ENCODE measurements at regions not wholly inside any gene's neighbourhood (a gene's known extent, or its start where the extent isn't known, plus 50 kb on each side); places are given as distances from the start of the nearest gene placed in this dataset.

DNA sequence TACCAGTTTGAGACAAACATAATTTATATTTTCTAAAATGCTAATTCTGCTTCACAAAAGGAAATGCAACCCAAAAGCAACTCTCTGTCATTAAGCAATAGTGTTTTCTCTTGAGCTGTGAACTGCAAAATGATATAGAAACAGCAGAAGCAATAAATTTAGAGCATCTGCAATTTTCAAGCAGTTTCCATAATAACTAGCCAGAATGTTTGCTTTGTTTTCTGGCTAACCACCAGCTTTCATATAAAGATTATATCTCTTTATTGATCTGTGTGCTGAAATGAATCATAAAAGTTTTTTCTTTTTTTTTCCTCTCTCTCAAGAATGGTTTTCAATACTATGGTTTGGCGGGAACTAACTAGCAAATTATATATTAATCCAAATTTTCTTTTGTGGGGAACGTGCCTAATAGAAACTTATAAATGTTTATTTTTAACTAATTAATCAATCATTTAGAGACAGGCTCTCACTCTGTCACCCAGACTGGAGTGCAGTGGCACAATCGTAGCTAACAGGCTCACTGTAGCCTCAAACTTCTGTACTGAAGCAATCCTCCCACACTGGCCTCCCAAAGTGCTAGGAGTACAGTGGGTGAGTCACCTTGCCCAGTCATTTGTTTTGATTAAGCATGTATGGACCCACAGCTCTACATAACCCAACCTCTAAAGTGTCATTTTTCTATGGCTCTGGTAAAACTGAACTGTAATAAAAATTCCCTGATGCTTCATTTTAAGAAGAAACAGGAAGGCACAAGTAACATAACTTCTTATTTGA lies 830.1 kb upstream of the MGAT4C start:
- Mint-ChIP-seq H3K36me3 (no peaks in the 10 kb centered on the region), H3K4me3 (no peak overlapping the region), H3K4me1 (no peaks in the 10 kb centered on the region), H3K9me3 (no peaks in the 10 kb centered on the region), H3K27ac (no peak overlapping the region), H3K27me3 (no peaks in the 10 kb centered on the region)
- DNase-seq (ENCODE audit: low spot score in 2 of 2) (no peak), ATAC-seq (ENCODE audit: low read depth) (no peak)

DNA sequence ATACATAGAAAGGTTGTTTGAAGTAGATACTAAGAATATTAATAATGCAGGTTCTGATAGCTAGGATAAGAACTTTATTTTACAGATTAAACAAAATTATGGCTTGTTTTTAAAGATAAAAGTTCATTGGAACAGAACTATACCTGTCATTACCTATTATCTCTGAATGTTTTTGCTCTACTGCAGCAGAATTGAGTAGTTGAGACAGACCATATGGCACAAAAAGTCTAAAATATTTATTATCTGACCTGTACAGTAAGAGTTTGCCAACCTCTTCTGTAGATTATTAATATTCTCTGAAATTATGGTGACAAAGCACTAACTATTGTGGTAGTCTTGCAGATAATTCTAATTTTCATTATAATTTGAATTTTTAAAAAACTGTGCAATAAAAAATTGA lies 829.1 kb upstream of the MGAT4C start:
- ATAC-seq (ENCODE audit: low read depth) (no peak), DNase-seq (ENCODE audit: low spot score in 2 of 2) (no peak)
- Mint-ChIP-seq H3K4me3 (no peak overlapping the region), H3K9me3 (no peaks in the 10 kb centered on the region), H3K4me1 (no peaks in the 10 kb centered on the region), H3K27ac (no peak overlapping the region), H3K36me3 (no peaks in the 10 kb centered on the region), H3K27me3 (no peaks in the 10 kb centered on the region)

DNA sequence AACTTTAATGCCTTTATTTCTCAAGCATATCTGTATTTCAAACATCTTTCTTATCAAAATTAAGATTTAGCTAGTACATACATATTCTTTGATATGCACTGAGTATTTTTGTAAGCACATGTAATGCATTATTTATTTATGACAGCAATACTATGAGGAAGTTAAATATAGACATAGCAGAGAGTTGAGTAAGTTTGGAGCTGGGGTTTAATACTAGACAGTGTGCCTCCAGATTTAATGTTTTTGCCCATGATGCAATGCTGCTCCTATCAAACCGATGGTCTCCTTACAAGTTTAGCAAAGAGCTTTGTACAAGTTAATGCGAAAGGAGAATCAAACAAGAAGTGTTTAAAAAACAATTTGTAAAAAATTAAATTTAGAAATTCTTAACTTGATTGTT lies 826.6 kb upstream of the MGAT4C start:
- DNase-seq (ENCODE audit: low spot score in 2 of 2), result no peak
- no peak for ATAC-seq (ENCODE audit: low read depth)
- Mint-ChIP-seq H3K4me3 (no peak overlapping the region), H3K36me3 (no peaks in the 10 kb centered on the region), H3K9me3 (no peaks in the 10 kb centered on the region), H3K4me1 (no peaks in the 10 kb centered on the region), H3K27me3 (no peaks in the 10 kb centered on the region), H3K27ac (no peak overlapping the region)

DNA sequence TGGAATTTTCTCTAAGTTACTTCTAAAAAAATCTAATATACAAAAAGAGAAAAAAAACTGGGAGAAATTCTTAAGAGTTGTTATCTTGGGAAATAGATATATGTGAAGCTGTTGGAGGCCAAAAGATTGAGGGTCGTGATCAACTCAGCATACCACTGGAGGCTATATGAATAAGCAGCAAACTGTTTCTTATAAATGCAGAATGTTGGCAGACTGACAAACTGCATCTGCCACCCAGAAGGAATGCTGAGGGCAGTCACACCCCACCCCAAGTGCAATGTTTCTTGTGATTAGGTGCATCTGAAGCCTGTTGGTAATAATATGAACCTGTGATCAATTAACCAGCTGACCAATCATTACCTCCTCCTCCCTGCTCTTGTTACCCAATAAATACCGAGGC lies 818.6 kb upstream of the MGAT4C start:
- no peak for ATAC-seq (ENCODE audit: low read depth)
- Mint-ChIP-seq H3K27me3 (no peaks in the 10 kb centered on the region), H3K4me1 (no peaks in the 10 kb centered on the region), H3K27ac (no peak overlapping the region), H3K9me3 (peaks cover 8% of the 10 kb centered on the region), H3K36me3 (no peaks in the 10 kb centered on the region), H3K4me3 (no peak overlapping the region)
- DNase-seq (ENCODE audit: low spot score in 2 of 2), result no peak

DNA sequence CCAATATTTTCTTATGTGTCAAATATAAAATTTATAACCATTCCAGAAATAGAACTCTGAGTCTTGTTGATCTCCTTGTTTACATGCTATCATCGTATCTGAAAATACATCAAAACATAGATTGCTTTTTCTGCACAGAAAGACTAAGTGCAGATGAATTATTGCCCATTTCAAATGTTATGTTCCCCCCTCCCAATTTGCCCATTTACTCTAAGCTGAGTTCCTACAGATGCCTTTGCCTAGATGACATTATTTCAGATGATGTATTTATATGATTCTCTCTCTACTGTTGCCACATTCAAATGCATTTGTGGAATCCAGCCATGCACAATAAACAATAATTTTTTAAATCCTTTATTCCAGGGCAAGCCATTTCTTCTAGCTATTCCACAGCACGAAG lies 810.1 kb upstream of the MGAT4C start:
- H3K36me3 Mint-ChIP-seq, result no peaks in the 10 kb centered on the region
- H3K4me3 Mint-ChIP-seq, result no peak overlapping the region
- H3K9me3 Mint-ChIP-seq, result peaks cover 2% of the 10 kb centered on the region
- no peaks in the 10 kb centered on the region for H3K4me1 Mint-ChIP-seq
- H3K27ac Mint-ChIP-seq, result no peak overlapping the region
- no peaks in the 10 kb centered on the region for H3K27me3 Mint-ChIP-seq
- no peak for DNase-seq (ENCODE audit: low spot score in 2 of 2)
- no peak for ATAC-seq (ENCODE audit: low read depth)

DNA sequence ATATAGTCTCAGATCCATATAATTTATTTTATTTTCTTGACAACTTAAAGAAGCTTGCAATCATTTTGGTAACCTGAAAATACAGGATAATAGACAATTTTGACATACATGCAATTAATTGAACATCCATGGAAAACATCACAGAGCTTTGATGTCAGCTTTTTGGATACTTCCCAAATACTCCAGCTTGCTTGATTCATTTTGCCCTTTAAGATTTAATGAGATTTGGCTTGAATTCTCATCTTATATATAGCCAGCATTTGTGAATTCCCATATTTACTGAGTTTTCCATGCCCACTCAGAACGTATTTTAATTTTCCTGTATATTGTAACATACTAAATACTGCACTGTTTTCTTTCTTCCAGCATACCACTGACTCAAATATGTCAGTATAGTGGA lies 803.0 kb upstream of the MGAT4C start:
- no peak overlapping the region for H3K4me3 Mint-ChIP-seq
- no peaks in the 10 kb centered on the region for H3K27me3 Mint-ChIP-seq
- DNase-seq (ENCODE audit: low spot score in 2 of 2), result no peak
- peaks cover 2% of the 10 kb centered on the region for H3K9me3 Mint-ChIP-seq
- H3K27ac Mint-ChIP-seq, result no peak overlapping the region
- no peaks in the 10 kb centered on the region for H3K36me3 Mint-ChIP-seq
- no peaks in the 10 kb centered on the region for H3K4me1 Mint-ChIP-seq
- ATAC-seq (ENCODE audit: low read depth), result no peak

DNA sequence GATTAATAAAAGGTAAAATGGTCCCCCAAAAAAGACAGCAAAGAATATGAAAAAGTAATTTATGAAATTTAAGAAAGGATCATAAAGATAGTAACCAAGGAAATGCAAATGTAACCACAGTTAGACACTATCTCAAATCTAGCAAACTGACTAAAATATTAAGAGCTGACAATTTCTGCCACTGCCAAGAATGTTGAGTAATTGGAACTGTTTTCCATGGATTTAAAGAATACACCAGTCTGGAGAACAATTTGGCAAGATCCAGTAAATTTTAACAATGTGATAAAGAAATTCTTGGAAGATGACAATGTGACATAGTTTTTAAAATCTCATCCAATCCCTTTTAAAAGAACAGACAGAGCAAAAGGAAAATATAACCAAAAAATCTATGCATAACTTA lies 798.0 kb upstream of the MGAT4C start:
- no peak for DNase-seq (ENCODE audit: low spot score in 2 of 2)
- no peaks in the 10 kb centered on the region for H3K27me3 Mint-ChIP-seq

DNA sequence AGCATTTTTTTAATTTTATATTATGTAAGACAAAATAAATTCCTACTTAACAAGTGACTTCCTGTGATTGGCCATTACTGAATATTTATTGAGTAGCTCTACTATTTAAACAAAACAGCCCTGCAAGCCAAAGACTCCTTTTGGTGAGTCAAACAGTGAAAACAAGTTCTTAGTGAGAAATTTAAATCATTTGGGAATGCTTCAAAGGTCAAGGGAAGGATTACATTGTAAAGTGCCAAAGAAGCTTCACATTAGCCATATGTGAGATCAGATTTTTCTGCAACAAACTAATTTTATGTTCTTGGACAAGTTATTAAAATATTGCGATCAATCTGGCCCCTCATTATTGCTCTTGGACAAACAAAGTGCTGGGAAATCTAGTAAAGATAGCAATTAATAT lies 795.4 kb upstream of the MGAT4C start:
- H3K27ac Mint-ChIP-seq, result no peak overlapping the region
- H3K9me3 Mint-ChIP-seq, result no peaks in the 10 kb centered on the region
- H3K36me3 Mint-ChIP-seq, result no peaks in the 10 kb centered on the region
- no peak for DNase-seq (ENCODE audit: low spot score in 2 of 2)
- H3K27me3 Mint-ChIP-seq, result no peaks in the 10 kb centered on the region
- H3K4me3 Mint-ChIP-seq, result no peak overlapping the region
- no peak for ATAC-seq (ENCODE audit: low read depth)
- H3K4me1 Mint-ChIP-seq, result no peaks in the 10 kb centered on the region

More for the DNA sequence above, 798.0 kb upstream of the MGAT4C start:
- no peaks in the 10 kb centered on the region for H3K36me3 Mint-ChIP-seq
- H3K4me1 Mint-ChIP-seq, result no peaks in the 10 kb centered on the region
- ATAC-seq (ENCODE audit: low read depth), result no peak
- H3K27ac Mint-ChIP-seq, result no peak overlapping the region
- H3K9me3 Mint-ChIP-seq, result no peaks in the 10 kb centered on the region
- H3K4me3 Mint-ChIP-seq, result no peak overlapping the region

DNA sequence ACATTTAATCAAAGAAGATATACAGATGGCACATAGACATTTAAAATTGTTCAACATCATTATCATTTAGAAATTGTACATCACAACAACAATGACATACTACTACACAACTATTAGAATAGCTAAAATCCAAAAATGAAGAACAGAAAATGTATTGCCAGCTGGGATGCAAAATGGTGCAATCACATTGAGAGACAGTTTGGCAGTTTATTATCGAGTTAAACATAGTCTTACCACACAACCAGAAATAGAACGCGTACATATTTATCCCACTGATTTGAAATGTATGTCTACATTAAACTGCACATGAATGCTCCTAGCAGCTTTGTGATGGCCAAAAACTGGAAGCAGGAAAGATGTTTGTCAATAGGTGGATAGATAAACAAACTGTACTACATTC lies 791.5 kb upstream of the MGAT4C start:
- no peaks in the 10 kb centered on the region for H3K36me3 Mint-ChIP-seq
- H3K4me1 Mint-ChIP-seq, result no peaks in the 10 kb centered on the region
- H3K4me3 Mint-ChIP-seq, result no peak overlapping the region
- H3K27ac Mint-ChIP-seq, result no peak overlapping the region
- H3K27me3 Mint-ChIP-seq, result no peaks in the 10 kb centered on the region
- ATAC-seq (ENCODE audit: low read depth) (no peak), DNase-seq (ENCODE audit: low spot score in 2 of 2) (no peak)
- no peaks in the 10 kb centered on the region for H3K9me3 Mint-ChIP-seq

DNA sequence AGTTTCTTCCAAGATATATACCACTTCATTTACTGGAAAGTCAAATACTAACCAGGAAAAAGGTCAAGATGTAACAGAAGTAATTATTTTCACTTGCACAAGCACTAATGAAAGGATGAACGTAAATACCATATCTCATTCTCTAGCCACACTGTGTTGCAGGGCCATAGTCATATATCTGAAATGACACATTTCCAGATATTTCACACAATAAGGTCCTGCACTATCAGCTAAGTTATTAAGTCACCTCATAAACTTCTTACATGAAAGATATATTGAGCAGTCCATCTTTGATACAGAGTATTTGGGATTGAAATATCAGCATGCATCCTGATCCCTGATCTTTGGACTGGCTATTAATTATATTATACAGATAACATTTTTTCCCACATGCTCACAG lies 783.3 kb upstream of the MGAT4C start:
- Mint-ChIP-seq H3K4me1 (no peaks in the 10 kb centered on the region), H3K9me3 (peaks cover 2% of the 10 kb centered on the region), H3K27ac (no peak overlapping the region), H3K36me3 (no peaks in the 10 kb centered on the region), H3K4me3 (no peak overlapping the region), H3K27me3 (no peaks in the 10 kb centered on the region)
- DNase-seq (ENCODE audit: low spot score in 2 of 2) (no peak), ATAC-seq (ENCODE audit: low read depth) (no peak)

DNA sequence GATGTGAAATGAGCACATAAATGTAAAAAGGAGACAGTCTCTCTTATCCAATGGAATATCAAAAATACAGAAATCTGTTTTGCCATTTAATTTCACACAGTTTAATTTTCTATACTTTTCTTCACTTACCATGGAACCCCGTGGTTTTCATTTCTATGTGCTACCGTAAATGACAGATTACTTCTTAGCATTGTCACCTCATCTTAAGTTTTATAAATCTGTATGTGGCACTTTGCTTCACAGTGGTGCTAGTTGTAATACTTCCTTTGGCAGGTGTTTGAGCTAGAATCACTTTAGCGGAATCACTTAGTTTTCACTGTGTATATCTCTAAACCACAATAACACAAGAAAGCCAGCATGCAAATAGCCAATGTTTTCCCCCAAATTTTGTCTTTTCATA lies 781.9 kb upstream of the MGAT4C start:
- H3K36me3 Mint-ChIP-seq, result no peaks in the 10 kb centered on the region
- no peak overlapping the region for H3K4me3 Mint-ChIP-seq
- H3K4me1 Mint-ChIP-seq, result no peaks in the 10 kb centered on the region
- H3K27ac Mint-ChIP-seq, result no peak overlapping the region
- ATAC-seq (ENCODE audit: low read depth) (no peak), DNase-seq (ENCODE audit: low spot score in 2 of 2) (no peak)
- H3K9me3 Mint-ChIP-seq, result peaks cover 2% of the 10 kb centered on the region
- no peaks in the 10 kb centered on the region for H3K27me3 Mint-ChIP-seq

DNA sequence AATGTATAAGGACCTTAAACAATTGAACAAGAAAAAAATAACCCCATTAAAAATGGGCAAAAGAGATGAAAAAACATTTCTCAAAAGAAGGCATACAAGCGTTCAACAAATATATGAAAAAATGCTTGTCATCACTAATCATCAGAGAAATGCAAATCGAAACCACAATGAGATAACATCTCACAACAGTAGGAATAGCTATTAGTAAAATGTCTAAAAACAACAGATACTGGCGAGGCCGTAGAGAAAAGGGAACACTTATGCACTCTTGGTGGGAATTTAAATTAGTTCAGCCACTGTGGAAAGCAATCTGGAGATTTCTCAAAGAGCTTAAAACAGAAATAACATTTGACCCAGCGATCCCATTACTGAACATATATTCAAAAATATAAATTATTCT lies 769.8 kb upstream of the MGAT4C start:
- DNase-seq (ENCODE audit: low spot score in 2 of 2), result no peak
- H3K4me1 Mint-ChIP-seq, result no peaks in the 10 kb centered on the region
- ATAC-seq (ENCODE audit: low read depth), result no peak
- no peaks in the 10 kb centered on the region for H3K36me3 Mint-ChIP-seq
- no peaks in the 10 kb centered on the region for H3K9me3 Mint-ChIP-seq
- no peak overlapping the region for H3K4me3 Mint-ChIP-seq
- no peak overlapping the region for H3K27ac Mint-ChIP-seq
- H3K27me3 Mint-ChIP-seq, result no peaks in the 10 kb centered on the region

DNA sequence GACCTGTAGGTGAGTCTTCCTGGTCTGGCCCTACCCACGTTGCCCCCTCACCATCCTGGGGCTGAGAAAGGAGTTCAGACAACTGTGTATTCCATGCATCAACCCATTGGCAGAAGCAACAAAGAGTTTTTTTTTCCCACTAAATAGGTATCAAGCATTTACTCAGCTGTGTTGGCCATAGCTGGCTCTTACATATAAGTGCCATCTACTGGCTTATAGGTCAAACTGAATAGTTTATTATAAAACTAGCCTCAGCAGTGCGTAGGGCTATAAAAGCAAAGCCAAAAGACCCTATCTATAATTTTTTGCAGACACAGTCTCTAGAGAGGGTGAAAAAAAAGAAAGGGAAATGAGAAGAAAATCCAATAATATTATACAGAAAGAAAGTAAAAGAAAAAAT lies 765.2 kb upstream of the MGAT4C start:
- peaks cover 6% of the 10 kb centered on the region for H3K9me3 Mint-ChIP-seq
- no peaks in the 10 kb centered on the region for H3K36me3 Mint-ChIP-seq
- ATAC-seq (ENCODE audit: low read depth) (no peak), DNase-seq (ENCODE audit: low spot score in 2 of 2) (no peak)
- no peak overlapping the region for H3K27ac Mint-ChIP-seq
- no peaks in the 10 kb centered on the region for H3K4me1 Mint-ChIP-seq
- H3K27me3 Mint-ChIP-seq, result no peaks in the 10 kb centered on the region
- H3K4me3 Mint-ChIP-seq, result no peak overlapping the region

DNA sequence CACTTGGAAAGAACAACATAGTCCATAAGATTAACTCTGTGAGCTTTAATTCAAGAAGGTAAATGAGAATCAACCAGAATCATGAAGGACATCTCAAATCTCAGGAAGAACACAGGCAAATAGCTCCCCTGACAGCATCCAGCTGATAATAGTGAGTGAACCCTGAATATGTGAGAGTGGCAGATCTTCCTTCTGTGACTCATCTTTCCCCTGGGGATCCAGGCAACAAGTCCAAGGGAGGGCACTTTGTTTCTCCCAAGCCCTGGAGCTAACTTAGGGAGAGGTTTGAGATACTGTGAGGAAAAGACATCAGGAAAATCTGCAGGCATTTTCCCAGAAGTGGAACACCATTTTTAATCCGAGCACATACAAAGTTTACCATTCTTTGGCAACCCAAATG lies 763.9 kb upstream of the MGAT4C start:
- H3K4me3 Mint-ChIP-seq, result no peak overlapping the region
- no peak for DNase-seq (ENCODE audit: low spot score in 2 of 2)
- H3K27me3 Mint-ChIP-seq, result no peaks in the 10 kb centered on the region
- no peaks in the 10 kb centered on the region for H3K4me1 Mint-ChIP-seq
- peaks cover 8% of the 10 kb centered on the region for H3K9me3 Mint-ChIP-seq
- no peaks in the 10 kb centered on the region for H3K36me3 Mint-ChIP-seq
- no peak overlapping the region for H3K27ac Mint-ChIP-seq
- ATAC-seq (ENCODE audit: low read depth), result no peak

DNA sequence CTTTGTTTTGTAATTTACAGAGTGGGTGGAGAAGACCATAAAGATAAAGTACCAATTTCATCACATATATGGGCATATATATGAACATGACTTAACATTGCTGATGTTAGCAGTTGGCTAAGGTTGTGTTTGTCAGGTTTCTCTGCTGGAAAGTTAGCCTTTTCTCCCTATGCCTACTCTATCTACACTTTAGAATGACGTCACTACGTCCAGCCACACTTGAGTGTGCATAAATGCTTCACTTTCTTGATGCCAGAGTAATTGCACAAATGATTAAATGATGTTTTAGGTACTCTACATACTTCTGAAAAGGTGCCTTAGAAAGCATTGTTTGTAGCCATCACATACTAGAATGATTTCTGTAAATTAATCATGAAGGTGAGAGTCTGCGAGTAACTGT lies 759.2 kb upstream of the MGAT4C start:
- Mint-ChIP-seq H3K4me3 (no peak overlapping the region), H3K9me3 (peaks cover 8% of the 10 kb centered on the region), H3K36me3 (no peaks in the 10 kb centered on the region), H3K27ac (no peak overlapping the region), H3K27me3 (no peaks in the 10 kb centered on the region), H3K4me1 (no peaks in the 10 kb centered on the region)
- ATAC-seq (ENCODE audit: low read depth) (no peak), DNase-seq (ENCODE audit: low spot score in 2 of 2) (no peak)

All from memory B cell (primary cell).